GM12872 (cell line): ENCODE measurements at regions not wholly inside any gene's neighbourhood (a gene's known extent, or its start where the extent isn't known, plus 50 kb on each side); places are given as distances from the start of the nearest gene placed in this dataset.

Experiments used
- TF ChIP-seq, protein P1 (sequence below): IDR thresholded peaks from 3 replicates; pipeline ENCODE4 v1.5.1; 2011; ENCODE audit warnings: low read depth, mild to moderate bottlenecking, low read length, moderate library complexity; ENCODE audit not compliant: insufficient read depth

DNA sequence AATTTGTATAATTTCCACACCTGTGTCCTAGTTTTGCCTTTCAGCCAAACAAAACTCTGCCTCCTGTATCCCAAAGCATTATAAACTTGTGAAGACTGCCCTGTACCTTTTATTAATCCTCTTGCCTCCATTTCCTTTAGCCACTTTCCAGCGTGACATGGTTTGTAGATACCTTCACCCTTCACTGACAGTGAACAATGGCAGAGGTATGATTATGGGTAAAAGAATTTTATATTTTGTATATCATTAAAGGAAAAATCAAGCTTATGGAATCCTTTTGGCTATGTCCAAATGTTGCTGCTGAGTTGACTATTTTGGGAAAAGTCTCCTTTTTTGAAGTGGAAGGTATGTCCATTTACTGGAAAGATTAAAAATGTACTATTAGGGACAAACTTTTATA lies 251.7 kb downstream of the HNMT start:
- TF ChIP-seq, protein P1, sequence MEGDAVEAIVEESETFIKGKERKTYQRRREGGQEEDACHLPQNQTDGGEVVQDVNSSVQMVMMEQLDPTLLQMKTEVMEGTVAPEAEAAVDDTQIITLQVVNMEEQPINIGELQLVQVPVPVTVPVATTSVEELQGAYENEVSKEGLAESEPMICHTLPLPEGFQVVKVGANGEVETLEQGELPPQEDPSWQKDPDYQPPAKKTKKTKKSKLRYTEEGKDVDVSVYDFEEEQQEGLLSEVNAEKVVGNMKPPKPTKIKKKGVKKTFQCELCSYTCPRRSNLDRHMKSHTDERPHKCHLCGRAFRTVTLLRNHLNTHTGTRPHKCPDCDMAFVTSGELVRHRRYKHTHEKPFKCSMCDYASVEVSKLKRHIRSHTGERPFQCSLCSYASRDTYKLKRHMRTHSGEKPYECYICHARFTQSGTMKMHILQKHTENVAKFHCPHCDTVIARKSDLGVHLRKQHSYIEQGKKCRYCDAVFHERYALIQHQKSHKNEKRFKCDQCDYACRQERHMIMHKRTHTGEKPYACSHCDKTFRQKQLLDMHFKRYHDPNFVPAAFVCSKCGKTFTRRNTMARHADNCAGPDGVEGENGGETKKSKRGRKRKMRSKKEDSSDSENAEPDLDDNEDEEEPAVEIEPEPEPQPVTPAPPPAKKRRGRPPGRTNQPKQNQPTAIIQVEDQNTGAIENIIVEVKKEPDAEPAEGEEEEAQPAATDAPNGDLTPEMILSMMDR = no peak

DNA sequence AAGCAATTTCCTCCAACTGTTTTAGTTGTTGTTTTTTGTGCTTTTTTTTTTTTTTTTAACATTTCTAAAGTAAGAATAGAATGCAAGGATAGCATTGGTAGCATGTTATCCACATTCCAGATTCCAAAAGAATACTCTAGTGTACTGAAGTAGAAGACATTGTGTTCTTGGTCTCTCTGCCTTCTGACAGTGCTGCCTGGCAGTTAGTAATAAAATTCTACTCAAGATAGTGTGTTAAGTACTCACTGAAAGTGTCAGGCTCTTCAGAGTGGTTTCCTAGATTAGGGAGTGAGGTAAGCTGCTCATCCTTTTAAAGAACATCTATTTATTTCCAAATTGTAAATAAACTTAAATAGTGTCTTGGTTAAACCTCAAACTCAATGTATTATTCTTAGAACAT lies 253.7 kb downstream of the HNMT start:
- TF ChIP-seq, protein P1 = no peak

DNA sequence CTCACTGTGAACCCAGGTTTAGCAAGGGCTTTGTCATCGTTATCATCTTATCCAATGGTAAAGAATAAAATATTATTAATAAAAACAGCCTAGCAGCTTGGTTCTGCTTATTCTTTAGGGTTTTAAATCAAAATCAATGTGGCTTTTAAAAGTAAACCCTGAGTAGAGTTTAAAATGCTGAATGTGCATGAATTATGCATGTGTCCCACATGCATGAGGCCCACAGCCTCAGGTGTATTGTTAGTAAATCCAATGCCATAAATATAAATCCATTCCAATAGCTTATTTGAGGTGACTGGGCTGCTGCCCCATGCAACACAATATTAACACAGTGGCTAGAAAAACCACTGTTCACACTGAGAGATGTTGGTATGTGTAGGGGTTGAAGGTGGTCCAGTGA lies 254.1 kb downstream of the HNMT start:
- TF ChIP-seq, protein P1 = no peak

DNA sequence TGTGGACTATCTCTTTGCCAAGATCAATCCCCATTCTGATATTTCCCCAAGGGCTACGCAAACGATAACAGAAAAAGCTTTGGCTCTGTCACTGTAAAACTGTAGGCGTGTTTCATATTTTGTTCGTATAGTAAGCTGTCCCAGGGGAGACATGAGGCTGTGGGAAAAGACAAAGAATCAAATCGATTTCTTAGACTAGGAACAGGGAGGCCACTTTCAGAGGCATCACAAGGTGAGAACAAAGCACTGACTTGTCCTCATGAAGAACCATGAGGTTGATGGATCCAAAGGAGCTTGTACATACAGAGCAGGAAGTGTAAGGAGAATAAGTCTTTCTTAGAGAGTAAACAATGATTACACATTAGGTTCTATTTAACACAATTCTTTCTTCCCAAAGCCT lies 255.7 kb downstream of the HNMT start:
- TF ChIP-seq, protein P1 = no peak

DNA sequence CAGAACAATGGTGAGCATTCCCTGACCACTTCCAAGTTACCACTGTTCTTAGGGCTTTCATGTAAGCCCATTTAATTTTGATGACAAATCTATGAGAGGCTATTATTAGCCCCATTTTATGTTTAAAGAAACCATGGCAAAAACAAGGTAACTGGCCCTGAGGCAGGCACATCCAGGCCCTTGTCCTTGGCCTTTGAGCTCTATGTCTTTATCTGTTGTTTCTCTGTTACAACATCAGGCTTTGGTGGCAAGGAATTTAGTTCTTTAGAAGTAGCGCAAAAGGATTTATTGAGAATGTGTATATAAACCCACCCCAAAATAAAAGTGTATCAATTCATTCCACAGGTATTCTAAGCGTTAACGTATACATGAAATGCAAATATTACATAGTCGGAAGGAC lies 257.1 kb downstream of the HNMT start:
- TF ChIP-seq, protein P1 = no peak

DNA sequence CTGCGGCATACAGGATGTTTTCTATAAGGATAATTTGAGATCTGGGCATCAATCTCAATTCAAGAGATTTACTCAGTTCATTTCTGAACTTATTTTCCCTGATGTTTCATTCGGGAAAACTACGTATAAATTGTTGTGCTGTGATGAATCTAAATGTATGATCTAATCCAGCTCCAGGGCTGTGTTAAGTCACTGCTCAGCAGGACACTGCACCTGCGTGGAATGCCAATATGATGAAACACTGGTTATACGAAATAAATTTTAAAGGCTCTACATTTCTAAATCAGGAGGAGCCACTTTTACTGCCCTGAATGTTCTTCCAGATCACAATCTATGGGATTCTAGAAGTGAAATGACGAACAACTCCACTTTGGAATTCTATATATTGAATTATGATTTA lies 259.0 kb downstream of the HNMT start:
- TF ChIP-seq, protein P1 = no peak

DNA sequence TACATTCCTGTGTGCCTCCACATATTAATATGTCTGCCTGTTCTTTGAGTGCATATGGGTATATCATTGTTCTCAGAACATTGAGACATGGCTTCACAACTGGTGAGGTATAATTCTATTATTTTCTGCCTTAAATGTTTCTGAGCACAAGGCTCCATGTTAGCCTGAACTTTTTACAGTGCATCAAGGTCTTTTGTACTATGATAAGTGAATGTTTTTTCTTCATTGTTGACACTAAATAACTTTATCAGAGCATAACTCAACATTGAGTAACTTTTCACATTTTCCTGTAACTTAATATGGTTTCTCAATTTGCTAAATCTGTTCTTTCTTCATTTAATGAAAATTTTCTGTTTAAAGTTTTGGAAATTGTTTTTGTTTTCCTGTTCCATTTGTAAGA lies 262.9 kb downstream of the HNMT start:
- TF ChIP-seq, protein P1 = no peak

DNA sequence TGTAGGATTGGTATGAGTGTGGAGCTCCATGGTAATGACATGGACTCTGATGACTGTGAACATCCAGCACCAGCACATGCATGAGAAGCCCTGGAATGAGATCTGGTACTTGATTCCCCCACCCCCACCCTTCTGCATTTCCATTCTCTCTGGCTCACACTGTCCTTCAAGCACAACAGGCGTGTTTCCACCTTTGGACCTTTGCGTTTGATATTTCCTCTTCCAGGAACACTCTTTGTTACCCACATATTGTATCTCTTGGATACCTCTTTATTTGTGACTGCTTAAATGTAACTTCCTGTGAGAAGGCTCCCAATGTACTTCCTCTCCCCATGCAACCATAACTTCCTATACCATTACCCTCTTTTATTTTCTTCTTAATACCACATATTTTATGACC lies 263.8 kb downstream of the HNMT start:
- TF ChIP-seq, protein P1 = no peak
